ENCODE measurements at regions not wholly inside any gene's neighbourhood (a gene's known extent, or its start where the extent isn't known, plus 50 kb on each side); places are given as distances from the start of the nearest gene placed in this dataset.

DNA sequence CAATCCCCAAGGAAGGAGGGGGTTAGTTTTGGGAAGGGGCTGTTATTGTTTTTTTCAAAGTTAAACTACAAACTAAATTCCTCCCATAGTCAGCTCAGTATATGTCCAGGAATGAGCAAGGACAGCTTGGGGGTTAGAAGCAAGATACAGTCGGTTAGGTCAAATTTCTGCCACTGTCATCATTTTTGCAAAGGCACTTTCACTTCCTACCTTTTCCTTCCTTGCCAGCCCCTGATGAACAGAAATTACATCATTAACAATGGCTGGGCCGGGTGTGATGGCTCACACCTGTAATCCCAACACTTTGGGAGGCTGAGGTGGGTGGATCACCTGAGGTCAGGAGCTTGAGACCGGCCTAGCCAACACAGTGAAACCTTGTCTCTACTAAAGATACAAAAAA, 51.5 kb upstream of the HRH2 start:
- Mint-ChIP-seq H3K27ac (no peak overlapping the region), H3K27me3 (peaks cover 22 to 37% of the 10 kb centered on the region in 2 donors)

More for the DNA sequence above, 51.5 kb upstream of the HRH2 start:
- H3K4me1 Mint-ChIP-seq (ENCODE audit: low read depth in 2 of 2), result no peaks in the 10 kb centered on the region
- ATAC-seq (no peak), DNase-seq (ENCODE audit: low spot score) (no peak)
- peaks cover 3% of the 10 kb centered on the region for H3K9me3 Mint-ChIP-seq
- H3K4me3 Mint-ChIP-seq, result no peak overlapping the region
- H3K36me3 Mint-ChIP-seq, result no peaks in the 10 kb centered on the region
